ENCODE measurements at regions not wholly inside any gene's neighbourhood (a gene's known extent, or its start where the extent isn't known, plus 50 kb on each side); places are given as distances from the start of the nearest gene placed in this dataset.

DNA sequence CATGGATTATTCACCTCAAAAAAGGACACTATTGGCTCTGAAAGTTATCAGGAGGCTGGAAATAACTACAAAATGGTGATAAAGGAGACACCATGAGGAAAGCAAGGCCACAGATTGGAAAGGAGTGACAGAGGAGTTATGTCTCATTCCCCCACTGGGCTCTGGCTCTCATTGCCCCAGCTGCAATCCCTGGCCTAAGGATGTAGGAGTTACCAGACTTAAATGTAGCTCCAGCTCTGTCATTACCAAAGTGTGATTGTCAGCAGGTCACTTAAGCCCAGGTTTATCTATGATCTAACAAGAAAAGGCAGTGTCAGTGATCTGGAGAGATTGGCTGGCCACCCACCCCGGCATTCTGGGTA, 1228.2 kb upstream of the DDX18 start (continued):
- TF ChIP-seq IRF2 (CRISPR knock-in tag; IDR thresholded peaks at IDR 0.05; ENCODE audit: borderline replicate concordance, low read depth) (no peak), NR2C2 (CRISPR knock-in tag; IDR thresholded peaks at IDR 0.05) (no peak), ZNF317 (CRISPR knock-in tag; IDR thresholded peaks at IDR 0.05; ENCODE audit: borderline replicate concordance, low read depth) (no peak), ZNF416 (CRISPR knock-in tag; IDR thresholded peaks at IDR 0.05) (no peak), CREB1 (CRISPR knock-in tag; IDR thresholded peaks at IDR 0.05) (no peak), ESRRA (CRISPR knock-in tag; IDR thresholded peaks at IDR 0.05; ENCODE audit: borderline replicate concordance) (no peak), TEAD1 (CRISPR knock-in tag; IDR thresholded peaks at IDR 0.05) (no peak), JUN (CRISPR knock-in tag; IDR thresholded peaks at IDR 0.05) (no peak), SP1 (CRISPR knock-in tag; conservative IDR thresholded peaks at IDR 0.05) (no peak), MYBL2 (CRISPR knock-in tag; IDR thresholded peaks at IDR 0.05) (no peak), SMAD4 (CRISPR knock-in tag; IDR thresholded peaks at IDR 0.05) (no peak), FOXP1 (CRISPR knock-in tag; IDR thresholded peaks at IDR 0.05; ENCODE audit: borderline replicate concordance) (no peak)
- TF ChIP-seq, protein P1, sequence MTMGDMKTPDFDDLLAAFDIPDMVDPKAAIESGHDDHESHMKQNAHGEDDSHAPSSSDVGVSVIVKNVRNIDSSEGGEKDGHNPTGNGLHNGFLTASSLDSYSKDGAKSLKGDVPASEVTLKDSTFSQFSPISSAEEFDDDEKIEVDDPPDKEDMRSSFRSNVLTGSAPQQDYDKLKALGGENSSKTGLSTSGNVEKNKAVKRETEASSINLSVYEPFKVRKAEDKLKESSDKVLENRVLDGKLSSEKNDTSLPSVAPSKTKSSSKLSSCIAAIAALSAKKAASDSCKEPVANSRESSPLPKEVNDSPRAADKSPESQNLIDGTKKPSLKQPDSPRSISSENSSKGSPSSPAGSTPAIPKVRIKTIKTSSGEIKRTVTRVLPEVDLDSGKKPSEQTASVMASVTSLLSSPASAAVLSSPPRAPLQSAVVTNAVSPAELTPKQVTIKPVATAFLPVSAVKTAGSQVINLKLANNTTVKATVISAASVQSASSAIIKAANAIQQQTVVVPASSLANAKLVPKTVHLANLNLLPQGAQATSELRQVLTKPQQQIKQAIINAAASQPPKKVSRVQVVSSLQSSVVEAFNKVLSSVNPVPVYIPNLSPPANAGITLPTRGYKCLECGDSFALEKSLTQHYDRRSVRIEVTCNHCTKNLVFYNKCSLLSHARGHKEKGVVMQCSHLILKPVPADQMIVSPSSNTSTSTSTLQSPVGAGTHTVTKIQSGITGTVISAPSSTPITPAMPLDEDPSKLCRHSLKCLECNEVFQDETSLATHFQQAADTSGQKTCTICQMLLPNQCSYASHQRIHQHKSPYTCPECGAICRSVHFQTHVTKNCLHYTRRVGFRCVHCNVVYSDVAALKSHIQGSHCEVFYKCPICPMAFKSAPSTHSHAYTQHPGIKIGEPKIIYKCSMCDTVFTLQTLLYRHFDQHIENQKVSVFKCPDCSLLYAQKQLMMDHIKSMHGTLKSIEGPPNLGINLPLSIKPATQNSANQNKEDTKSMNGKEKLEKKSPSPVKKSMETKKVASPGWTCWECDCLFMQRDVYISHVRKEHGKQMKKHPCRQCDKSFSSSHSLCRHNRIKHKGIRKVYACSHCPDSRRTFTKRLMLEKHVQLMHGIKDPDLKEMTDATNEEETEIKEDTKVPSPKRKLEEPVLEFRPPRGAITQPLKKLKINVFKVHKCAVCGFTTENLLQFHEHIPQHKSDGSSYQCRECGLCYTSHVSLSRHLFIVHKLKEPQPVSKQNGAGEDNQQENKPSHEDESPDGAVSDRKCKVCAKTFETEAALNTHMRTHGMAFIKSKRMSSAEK (CRISPR knock-in tag; IDR thresholded peaks at IDR 0.05; ENCODE audit: borderline replicate concordance), result no peak
